Esophagus (tissue), 2 donors: ENCODE measurements at regions not wholly inside any gene's neighbourhood (a gene's known extent, or its start where the extent isn't known, plus 50 kb on each side); places are given as distances from the start of the nearest gene placed in this dataset.

Experiments
- H3K27ac ChIP-seq, 2 donors: one replicate each; pipeline ENCODE4 v1.5.1; 2013; ENCODE audit warnings: low read depth in 2 of 2, mild to moderate bottlenecking in 2 of 2, inconsistent platforms in 1 of 2, low read length in 1 of 2, moderate library complexity in 1 of 2
- H3K27me3 ChIP-seq, 2 donors: one replicate each; pipeline ENCODE4 v1.6.1; 2013; ENCODE audit warnings: low read length in 2 of 2, control low read depth in 1 of 2, mild to moderate bottlenecking in 1 of 2; ENCODE audit not compliant: insufficient read depth in 2 of 2, control insufficient read depth in 1 of 2
- H3K36me3 ChIP-seq, 2 donors: one replicate each; pipeline ENCODE4 v1.6.1; 2013; ENCODE audit warnings: low read length in 1 of 2; ENCODE audit not compliant: control insufficient read depth in 2 of 2, insufficient read depth in 2 of 2
- H3K4me1 ChIP-seq, 2 donors: one replicate each; pipeline ENCODE4 v1.6.1; 2013; ENCODE audit warnings: low read length in 1 of 2; ENCODE audit not compliant: control insufficient read depth in 2 of 2, insufficient read depth in 2 of 2
- H3K4me3 ChIP-seq, 2 donors: one replicate each; pipeline ENCODE4 v1.5.1; 2013; ENCODE audit warnings: low read length in 2 of 2, mild to moderate bottlenecking in 2 of 2, low read depth in 1 of 2, moderate library complexity in 1 of 2
- H3K9me3 ChIP-seq, 2 donors: one replicate each; pipeline ENCODE4 v1.6.1; 2013; ENCODE audit warnings: mild to moderate bottlenecking in 2 of 2, low read depth in 1 of 2, low read length in 1 of 2, moderate library complexity in 1 of 2; ENCODE audit not compliant: control insufficient read depth in 2 of 2, insufficient read depth in 1 of 2
- WGBS, 2 donors: extraction: QIAGEN DNeasy Blood & Tissue Kit; methylation state at CpG; one replicate each; pipeline ENCODE4 v1.1.7; 2013; 5-methylcytosine and 5-hydroxymethylcytosine counted together
- donor health status: healthy with polysubstance abuse.
- donor health status: Bipolar disorder and iron deficiency.

- 28 to 50% methylated on average over 1 of the region's 1 CpG for WGBS, 2 donors
- H3K27ac ChIP-seq: no peak overlapping the region
- H3K9me3 ChIP-seq: no peaks in the 10 kb centered on the region
- H3K27me3 ChIP-seq: no peaks in the 10 kb centered on the region
- no peak overlapping the region for H3K4me3 ChIP-seq
- H3K36me3 ChIP-seq: no peaks in the 10 kb centered on the region
- H3K4me1 ChIP-seq: peaks cover 0 to 2% of the 10 kb centered on the region in 2 donors
Measured at GRCh38 chr12:105944628-105945027, 194.1 kb downstream of the NUAK1 start.

DNA sequence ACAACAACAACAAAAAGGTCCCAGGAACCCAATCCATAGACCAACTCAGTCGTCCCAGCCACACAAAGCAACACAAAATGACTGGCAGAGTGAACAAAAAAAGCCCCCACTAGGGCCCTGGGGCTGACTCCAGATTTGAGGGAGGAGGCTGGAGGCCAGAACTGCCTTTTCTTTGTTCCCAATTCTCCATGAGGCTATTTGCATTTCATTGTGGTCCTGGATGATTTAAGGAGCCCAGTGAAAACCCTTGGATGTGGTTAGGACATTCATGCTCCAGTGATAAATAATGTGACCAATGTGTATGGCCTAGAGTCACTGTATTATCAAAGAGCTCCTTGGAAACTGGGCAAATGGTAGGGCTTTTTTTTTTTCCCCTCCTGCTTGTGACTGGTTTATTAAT is 192.9 kb downstream of the NUAK1 start:
- Histone ChIP-seq H3K27me3 (no peaks in the 10 kb centered on the region), H3K9me3 (no peaks in the 10 kb centered on the region), H3K36me3 (no peaks in the 10 kb centered on the region), H3K4me1 (peaks cover 0 to 2% of the 10 kb centered on the region in 2 donors), H3K4me3 (no peak overlapping the region), H3K27ac (no peak overlapping the region)
- WGBS, 2 donors: 48 to 65% methylated on average over 1 of the region's 1 CpG

DNA sequence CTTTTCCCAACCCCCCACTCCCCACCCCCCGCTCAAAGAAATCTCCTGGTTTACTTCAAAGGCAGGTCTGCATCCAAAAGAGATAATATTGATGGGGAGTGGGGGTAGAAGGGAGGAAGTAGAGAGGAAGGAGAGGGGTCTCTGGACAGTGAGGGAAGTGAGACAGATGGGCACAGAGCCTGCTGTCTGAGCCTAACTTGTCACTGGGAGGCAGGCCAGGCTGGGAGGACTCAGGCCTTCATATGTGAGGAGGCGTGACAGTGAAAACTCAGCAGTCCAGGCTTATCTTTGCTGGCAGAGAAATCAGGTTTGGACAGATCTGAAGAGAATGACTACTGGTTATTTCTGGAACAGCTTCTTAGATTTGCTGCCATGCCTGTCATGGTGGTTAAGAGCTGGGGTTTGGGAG is 192.3 kb downstream of the NUAK1 start:
- WGBS, 2 donors: 72 to 82% methylated on average over 2 of the region's 2 CpGs
- Histone ChIP-seq H3K9me3 (no peaks in the 10 kb centered on the region), H3K27me3 (no peaks in the 10 kb centered on the region), H3K4me1 (peaks cover 0 to 2% of the 10 kb centered on the region in 2 donors), H3K4me3 (no peak overlapping the region), H3K36me3 (no peaks in the 10 kb centered on the region), H3K27ac (no peak overlapping the region)

DNA sequence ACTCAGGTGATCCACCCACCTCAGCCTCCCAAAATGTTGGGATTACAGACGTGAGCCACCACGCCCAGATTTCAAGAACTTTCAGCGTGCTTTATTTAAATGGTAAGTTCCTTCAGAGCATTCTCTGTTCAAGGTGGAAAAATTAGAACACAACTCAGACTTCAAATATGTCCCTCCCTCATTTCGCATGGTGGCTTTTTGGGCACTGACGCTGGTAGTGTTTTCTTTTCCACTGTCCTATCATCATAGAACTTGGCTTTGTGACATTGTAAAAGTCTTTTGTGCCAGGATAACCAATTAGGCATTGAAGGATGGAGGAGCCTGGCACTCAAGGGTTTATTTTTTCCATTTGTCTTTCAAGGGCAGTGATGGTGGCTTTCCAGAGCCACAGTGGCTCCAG is 190.8 kb downstream of the NUAK1 start:
- Histone ChIP-seq H3K36me3 (no peaks in the 10 kb centered on the region), H3K9me3 (no peaks in the 10 kb centered on the region), H3K4me3 (no peak overlapping the region), H3K4me1 (peaks cover 0 to 2% of the 10 kb centered on the region in 2 donors), H3K27me3 (no peaks in the 10 kb centered on the region), H3K27ac (no peak overlapping the region)
- WGBS, 2 donors: 90 to 93% methylated on average over 5 of the region's 5 CpGs

DNA sequence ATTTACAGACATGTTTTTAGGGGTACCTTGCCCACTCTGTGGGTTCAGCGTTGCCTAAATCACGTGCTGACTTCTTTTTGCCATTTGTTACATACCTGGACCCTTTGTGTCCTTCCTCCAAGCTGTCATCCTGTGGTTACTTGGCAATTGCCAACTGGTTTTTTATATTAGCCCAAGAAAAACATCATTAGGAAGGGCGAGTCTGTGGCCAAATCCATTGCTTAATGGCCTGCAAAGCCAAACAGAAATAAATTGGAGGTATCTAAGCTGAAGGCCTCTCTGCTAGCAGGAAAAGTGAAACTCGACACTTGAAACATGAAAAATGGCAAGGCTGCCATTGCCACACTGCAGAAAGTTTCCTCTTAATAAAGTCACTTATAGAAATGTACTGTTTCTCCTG is 190.4 kb downstream of the NUAK1 start:
- Histone ChIP-seq H3K4me3 (no peak overlapping the region), H3K4me1 (peaks cover 0 to 2% of the 10 kb centered on the region in 2 donors), H3K9me3 (no peaks in the 10 kb centered on the region), H3K27ac (no peak overlapping the region), H3K36me3 (no peaks in the 10 kb centered on the region), H3K27me3 (no peaks in the 10 kb centered on the region)
- 68 to 79% methylated on average over 4 of the region's 4 CpGs for WGBS, 2 donors

- no peaks in the 10 kb centered on the region for H3K9me3 ChIP-seq
- H3K4me1 ChIP-seq: peaks cover 0 to 2% of the 10 kb centered on the region in 2 donors
- no peaks in the 10 kb centered on the region for H3K27me3 ChIP-seq
- H3K4me3 ChIP-seq: no peak overlapping the region
- H3K27ac ChIP-seq: no peak overlapping the region
- no peaks in the 10 kb centered on the region for H3K36me3 ChIP-seq
Measured at GRCh38 chr12:105949391-105949790, 189.4 kb downstream of the NUAK1 start.

GRCh38 chr12:105951732-105952131 is 187.0 kb downstream of the NUAK1 start:
- no peaks in the 10 kb centered on the region for H3K36me3 ChIP-seq
- H3K9me3 ChIP-seq: no peaks in the 10 kb centered on the region
- H3K4me3 ChIP-seq: no peak overlapping the region
- H3K27ac ChIP-seq: no peak overlapping the region
- 75 to 91% methylated on average over 2 of the region's 2 CpGs for WGBS, 2 donors
- H3K27me3 ChIP-seq: no peaks in the 10 kb centered on the region
- H3K4me1 ChIP-seq: peaks cover 0 to 2% of the 10 kb centered on the region in 2 donors

DNA sequence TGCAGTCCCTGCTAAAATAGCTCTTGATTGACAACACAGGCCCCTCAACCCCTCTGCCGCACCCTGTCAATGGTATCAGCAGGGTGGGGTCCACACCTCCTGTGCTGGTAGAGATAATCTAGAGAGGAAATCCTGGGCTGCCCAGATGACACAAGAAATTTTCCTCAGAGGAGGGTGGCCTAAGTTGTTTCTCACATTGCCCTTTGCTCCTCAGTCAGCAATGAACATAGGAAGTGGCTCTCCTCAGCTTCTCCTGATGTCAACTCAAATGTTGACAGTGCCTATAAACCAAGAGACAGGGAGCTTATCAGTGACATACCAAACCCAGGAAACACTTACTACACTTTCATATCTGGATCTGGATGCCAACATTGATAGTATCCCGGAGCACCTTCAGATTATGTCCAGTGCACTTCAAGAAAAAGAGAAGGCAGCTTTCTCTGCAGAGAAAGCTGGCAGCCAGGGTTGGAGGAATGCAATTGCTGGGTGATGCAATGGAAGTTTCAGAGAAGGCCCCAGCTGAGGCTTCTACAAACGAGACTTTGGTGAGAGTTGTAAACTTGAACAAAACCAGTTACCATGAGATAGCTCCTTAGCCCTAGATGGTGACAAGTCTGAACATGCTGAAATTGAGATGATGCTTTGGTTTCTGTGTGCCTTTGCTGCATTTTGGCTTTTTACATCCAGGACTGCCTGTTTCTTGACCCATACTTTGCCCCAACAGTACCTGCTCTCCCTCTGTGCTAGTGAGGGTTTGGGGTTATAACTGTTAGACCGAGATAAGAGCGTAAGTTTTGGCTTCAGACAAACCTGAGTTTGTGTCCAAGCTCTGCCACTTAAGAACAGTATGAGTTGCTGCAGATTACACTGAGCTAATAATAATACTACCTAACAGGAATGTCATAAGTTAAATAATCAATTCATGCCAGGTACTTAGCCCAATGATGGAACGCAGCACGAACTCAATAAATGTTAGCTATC is 183.5 kb downstream of the NUAK1 start:
- 79 to 83% methylated on average over 7 of the region's 7 CpGs for WGBS, 2 donors
- Histone ChIP-seq H3K27ac (no peak overlapping the region), H3K9me3 (no peaks in the 10 kb centered on the region), H3K36me3 (no peaks in the 10 kb centered on the region), H3K27me3 (no peaks in the 10 kb centered on the region), H3K4me3 (no peak overlapping the region), H3K4me1 (no peaks in the 10 kb centered on the region)

- Histone ChIP-seq H3K9me3 (no peaks in the 10 kb centered on the region), H3K27ac (no peak overlapping the region), H3K36me3 (no peaks in the 10 kb centered on the region), H3K4me3 (no peak overlapping the region), H3K4me1 (no peaks in the 10 kb centered on the region), H3K27me3 (no peaks in the 10 kb centered on the region)
- WGBS, 2 donors: 71 to 76% methylated on average over 2 of the region's 2 CpGs
Measured at GRCh38 chr12:105955976-105956375, 182.8 kb downstream of the NUAK1 start.
